Mucosa of stomach (tissue), 1 donor: ENCODE measurements at regions not wholly inside any gene's neighbourhood (a gene's known extent, or its start where the extent isn't known, plus 50 kb on each side); places are given as distances from the start of the nearest gene placed in this dataset.

Source experiments
- H3K27me3 ChIP-seq: one replicate; pipeline ENCODE4 v1.7.0; 2013; ENCODE audit warnings: mild to moderate bottlenecking, low read length; ENCODE audit not compliant: control insufficient read depth, insufficient read depth
- H3K36me3 ChIP-seq: one replicate; pipeline ENCODE4 v1.7.0; 2013; ENCODE audit warnings: low read length; ENCODE audit not compliant: control insufficient read depth, insufficient read depth
- H3K4me1 ChIP-seq: one replicate; pipeline ENCODE4 v1.7.0; 2013; ENCODE audit warnings: mild to moderate bottlenecking, low read length; ENCODE audit not compliant: control insufficient read depth, insufficient read depth
- H3K4me3 ChIP-seq: one replicate; pipeline ENCODE4 v1.7.0; 2013; ENCODE audit warnings: low read length
- H3K9ac ChIP-seq: one replicate; pipeline ENCODE4 v1.7.0; 2013; ENCODE audit warnings: mild to moderate bottlenecking, low read length, moderate library complexity
- H3K9me3 ChIP-seq: one replicate; pipeline ENCODE4 v1.7.0; 2013; ENCODE audit warnings: mild to moderate bottlenecking, low read length, moderate library complexity; ENCODE audit not compliant: control insufficient read depth
- donor health status: Pancreatic carcinoma.

DNA sequence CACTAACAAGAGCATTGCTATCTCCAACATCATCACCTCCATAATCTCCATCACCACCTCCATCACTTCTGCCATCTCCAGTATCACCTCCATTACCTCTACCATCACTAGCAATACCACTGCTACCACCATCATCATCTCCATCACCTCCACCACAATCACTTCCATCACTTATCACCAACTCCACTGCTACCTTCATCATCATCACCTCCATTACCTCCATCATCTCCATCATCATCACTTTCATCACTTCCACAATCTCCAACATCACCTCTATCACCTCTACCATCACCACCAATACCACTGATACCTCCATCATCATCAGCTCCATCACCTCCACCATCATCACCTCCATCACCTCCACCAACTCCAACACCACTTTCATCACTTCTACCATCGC lies 102.4 kb upstream of the TMEM132C start:
- H3K9ac ChIP-seq, result no peak overlapping the region
- H3K27me3 ChIP-seq, result no peaks in the 10 kb centered on the region
- H3K36me3 ChIP-seq, result no peaks in the 10 kb centered on the region
- no peaks in the 10 kb centered on the region for H3K9me3 ChIP-seq
- no peak overlapping the region for H3K4me3 ChIP-seq
- H3K4me1 ChIP-seq, result no peaks in the 10 kb centered on the region

DNA sequence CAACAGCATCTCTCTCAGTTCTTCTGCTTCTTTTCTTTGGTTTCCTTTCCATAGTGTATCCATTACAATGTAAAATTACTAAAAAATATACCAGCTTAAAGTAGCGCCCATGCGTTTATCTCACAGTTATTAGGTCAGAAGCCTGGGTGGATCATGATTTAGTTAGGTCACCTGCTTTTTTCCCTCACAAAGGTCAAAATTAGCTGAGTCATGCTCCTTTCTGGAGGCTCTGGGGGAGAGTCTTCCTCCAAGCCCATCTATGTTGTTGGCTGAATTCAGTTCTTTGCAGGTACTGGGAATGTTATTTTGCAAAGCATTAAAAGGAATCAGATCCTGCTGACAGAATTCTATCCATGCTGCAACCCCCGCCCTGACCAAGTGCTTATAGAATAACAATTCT lies 101.6 kb upstream of the TMEM132C start:
- no peaks in the 10 kb centered on the region for H3K4me1 ChIP-seq
- no peak overlapping the region for H3K4me3 ChIP-seq
- no peaks in the 10 kb centered on the region for H3K36me3 ChIP-seq
- no peaks in the 10 kb centered on the region for H3K9me3 ChIP-seq
- H3K27me3 ChIP-seq, result no peaks in the 10 kb centered on the region
- H3K9ac ChIP-seq, result no peak overlapping the region

- H3K9ac ChIP-seq, result no peak overlapping the region
- no peaks in the 10 kb centered on the region for H3K36me3 ChIP-seq
- no peak overlapping the region for H3K4me3 ChIP-seq
- H3K27me3 ChIP-seq, result no peaks in the 10 kb centered on the region
- no peaks in the 10 kb centered on the region for H3K9me3 ChIP-seq
- H3K4me1 ChIP-seq, result no peaks in the 10 kb centered on the region
These were observed 98.7 kb upstream of the TMEM132C start for GRCh38 chr12:128168273-128168672.

DNA sequence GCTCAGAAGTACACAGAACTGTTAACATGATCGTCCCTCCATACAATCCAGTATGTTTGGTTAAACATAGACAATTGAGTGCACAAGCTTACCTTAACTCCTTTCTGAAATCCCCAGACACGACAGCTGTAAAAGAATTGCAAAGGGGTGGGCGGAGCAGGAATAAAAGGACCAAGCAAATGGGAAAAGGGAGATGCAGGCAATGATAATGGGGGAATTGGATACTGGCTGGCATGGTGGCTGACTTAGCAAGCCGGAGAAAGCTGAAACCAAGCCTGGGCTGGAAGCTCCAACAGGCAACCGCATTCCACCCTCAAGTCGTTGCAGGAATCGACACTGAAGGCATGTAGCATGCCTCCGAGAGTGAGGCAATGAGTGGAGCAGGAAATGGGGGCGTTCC lies 96.8 kb upstream of the TMEM132C start:
- H3K4me3 ChIP-seq, result no peak overlapping the region
- H3K9me3 ChIP-seq, result no peaks in the 10 kb centered on the region
- no peaks in the 10 kb centered on the region for H3K36me3 ChIP-seq
- H3K4me1 ChIP-seq, result no peaks in the 10 kb centered on the region
- H3K27me3 ChIP-seq, result no peaks in the 10 kb centered on the region
- H3K9ac ChIP-seq, result no peak overlapping the region

DNA sequence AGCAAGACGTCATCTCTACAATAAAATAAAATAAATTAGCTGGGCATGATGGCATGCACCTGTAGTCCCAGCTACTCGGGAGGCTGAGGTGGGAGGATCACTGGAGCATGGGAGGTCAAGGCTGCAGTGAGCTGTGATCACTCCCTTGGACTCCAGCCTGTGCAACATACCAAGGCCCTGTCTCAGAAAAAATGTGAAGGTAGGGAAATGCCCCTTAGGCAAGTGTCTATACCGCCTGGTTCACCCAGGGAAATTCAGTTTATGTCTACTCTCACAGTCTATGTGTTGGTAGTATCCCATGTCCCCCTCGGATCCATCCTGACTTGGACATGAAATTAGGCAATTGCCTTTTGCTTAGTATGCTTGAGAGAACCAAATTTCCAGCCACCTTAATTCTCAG lies 88.4 kb upstream of the TMEM132C start:
- no peak overlapping the region for H3K9ac ChIP-seq
- no peaks in the 10 kb centered on the region for H3K4me1 ChIP-seq
- H3K27me3 ChIP-seq, result no peaks in the 10 kb centered on the region
- no peak overlapping the region for H3K4me3 ChIP-seq
- no peaks in the 10 kb centered on the region for H3K36me3 ChIP-seq
- H3K9me3 ChIP-seq, result no peaks in the 10 kb centered on the region

DNA sequence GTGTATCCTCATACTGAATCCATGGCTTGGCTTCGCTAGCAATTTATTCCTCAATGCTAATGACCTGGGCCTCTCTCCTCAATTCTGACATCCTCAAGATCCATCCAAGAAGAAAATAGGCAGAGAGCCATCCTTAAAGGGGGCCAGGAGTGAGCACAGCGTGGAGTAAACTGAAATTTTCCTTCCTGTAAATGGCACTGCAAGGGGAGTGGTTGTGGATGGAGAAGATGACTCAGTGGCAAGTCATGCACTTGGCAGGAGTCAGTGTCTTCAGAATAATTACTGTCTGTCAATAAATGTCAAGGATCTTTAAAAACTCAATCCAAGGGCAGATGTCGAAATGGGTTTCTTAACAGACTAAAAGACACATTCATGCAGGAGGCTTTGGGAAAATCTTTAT lies 88.0 kb upstream of the TMEM132C start:
- Histone ChIP-seq H3K27me3 (no peaks in the 10 kb centered on the region), H3K36me3 (no peaks in the 10 kb centered on the region), H3K9ac (no peak overlapping the region), H3K9me3 (no peaks in the 10 kb centered on the region), H3K4me1 (no peaks in the 10 kb centered on the region), H3K4me3 (no peak overlapping the region)

DNA sequence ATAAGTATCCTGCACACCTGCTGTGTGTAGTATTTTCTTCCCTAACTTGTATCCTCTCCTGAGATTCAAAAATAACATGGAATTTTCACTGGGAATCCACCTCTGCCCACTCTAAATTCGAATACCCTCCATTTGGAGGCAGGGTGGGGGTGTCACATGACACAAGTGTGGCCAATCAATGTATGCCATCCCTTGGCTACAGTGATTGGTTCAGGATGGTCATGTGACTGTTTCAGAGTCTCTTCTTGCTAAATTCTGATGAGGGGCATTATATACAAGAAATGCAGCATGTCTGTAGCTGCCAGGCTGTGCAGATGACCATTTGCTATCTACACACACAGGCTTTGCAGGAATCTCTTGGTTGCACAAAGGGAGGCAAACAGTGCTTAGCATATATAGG lies 86.8 kb upstream of the TMEM132C start:
- Histone ChIP-seq H3K4me1 (no peaks in the 10 kb centered on the region), H3K9ac (no peak overlapping the region), H3K9me3 (no peaks in the 10 kb centered on the region), H3K36me3 (no peaks in the 10 kb centered on the region), H3K27me3 (no peaks in the 10 kb centered on the region), H3K4me3 (no peak overlapping the region)

DNA sequence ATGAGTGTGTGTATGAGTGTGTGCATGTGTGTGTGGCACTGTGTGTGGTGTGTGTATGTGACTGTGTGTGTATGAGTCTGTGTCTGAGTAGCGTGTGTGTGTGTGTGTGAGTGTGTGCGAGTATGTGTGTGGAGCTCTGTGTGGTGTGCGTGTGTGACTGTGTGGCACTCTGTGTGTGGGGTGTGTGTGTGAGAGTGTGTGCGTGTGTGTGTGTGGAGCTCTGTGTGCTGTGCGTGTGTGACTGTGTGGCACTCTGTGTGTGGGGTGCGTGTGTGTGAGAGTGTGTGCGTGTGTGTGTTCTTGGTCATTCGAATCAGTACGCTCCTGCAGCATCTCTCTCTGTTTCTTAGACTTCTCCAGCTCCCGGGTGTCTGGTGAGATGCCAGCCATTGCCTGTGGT lies 76.9 kb upstream of the TMEM132C start:
- Histone ChIP-seq H3K4me3 (no peak overlapping the region), H3K36me3 (no peaks in the 10 kb centered on the region), H3K27me3 (no peaks in the 10 kb centered on the region), H3K9ac (no peak overlapping the region), H3K9me3 (no peaks in the 10 kb centered on the region), H3K4me1 (no peaks in the 10 kb centered on the region)

- H3K9me3 ChIP-seq, result no peaks in the 10 kb centered on the region
- H3K9ac ChIP-seq, result no peak overlapping the region
- H3K27me3 ChIP-seq, result no peaks in the 10 kb centered on the region
- H3K36me3 ChIP-seq, result no peaks in the 10 kb centered on the region
- H3K4me3 ChIP-seq, result no peak overlapping the region
- no peaks in the 10 kb centered on the region for H3K4me1 ChIP-seq
These were observed 76.4 kb upstream of the TMEM132C start for GRCh38 chr12:128190614-128191013.

DNA sequence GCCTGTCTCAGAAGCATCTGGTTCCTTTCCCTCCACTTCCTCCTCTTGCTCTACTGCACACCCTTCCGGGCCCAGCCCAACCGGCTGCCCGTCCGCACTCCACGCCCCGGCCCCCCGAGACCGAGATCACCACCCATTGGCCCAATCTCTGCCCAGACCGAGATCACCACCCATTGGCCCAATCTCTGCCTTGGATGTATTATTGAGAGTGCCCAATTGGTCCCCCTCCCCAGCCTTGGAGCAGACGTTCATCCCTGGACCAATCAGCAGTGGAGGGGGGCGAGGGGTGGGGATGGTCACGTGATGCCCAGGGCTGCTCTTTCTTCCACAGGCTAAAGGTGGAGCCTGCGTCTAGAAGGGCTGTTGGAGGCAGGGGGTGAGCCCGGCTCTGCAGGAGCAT lies 75.6 kb upstream of the TMEM132C start:
- no peaks in the 10 kb centered on the region for H3K9me3 ChIP-seq
- H3K36me3 ChIP-seq, result no peaks in the 10 kb centered on the region
- H3K9ac ChIP-seq, result no peak overlapping the region
- no peak overlapping the region for H3K4me3 ChIP-seq
- H3K4me1 ChIP-seq, result no peaks in the 10 kb centered on the region
- H3K27me3 ChIP-seq, result no peaks in the 10 kb centered on the region

- Histone ChIP-seq H3K9me3 (no peaks in the 10 kb centered on the region), H3K27me3 (no peaks in the 10 kb centered on the region), H3K4me3 (no peak overlapping the region)
These were observed 62.3 kb upstream of the TMEM132C start for GRCh38 chr12:128204711-128205110.

DNA sequence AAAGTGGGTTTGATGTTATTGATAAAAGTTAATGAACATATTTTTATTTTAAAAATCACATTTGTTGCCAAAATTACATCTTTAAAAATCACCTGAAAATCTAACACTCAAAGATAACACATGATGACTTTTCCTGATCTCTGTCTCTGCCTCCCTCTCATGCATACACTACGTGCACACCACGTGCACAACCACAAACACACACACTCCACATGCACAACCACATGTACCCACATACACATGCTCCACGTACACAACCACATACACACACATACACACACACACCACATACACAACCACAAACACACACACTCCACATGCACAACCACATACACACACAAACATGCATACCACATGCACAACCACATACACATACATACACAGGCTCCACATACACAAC lies 61.8 kb upstream of the TMEM132C start:
- Histone ChIP-seq H3K4me3 (no peak overlapping the region), H3K9me3 (no peaks in the 10 kb centered on the region), H3K4me1 (no peaks in the 10 kb centered on the region), H3K36me3 (no peaks in the 10 kb centered on the region), H3K27me3 (no peaks in the 10 kb centered on the region), H3K9ac (no peak overlapping the region)

More at GRCh38 chr12:128204711-128205110, 62.3 kb upstream of the TMEM132C start:
- Histone ChIP-seq H3K36me3 (no peaks in the 10 kb centered on the region), H3K4me1 (no peaks in the 10 kb centered on the region), H3K9ac (no peak overlapping the region)

- Histone ChIP-seq H3K4me3 (no peak overlapping the region), H3K4me1 (no peaks in the 10 kb centered on the region)
These were observed 61.2 kb upstream of the TMEM132C start for GRCh38 chr12:128205758-128206157.

More at GRCh38 chr12:128205758-128206157, 61.2 kb upstream of the TMEM132C start:
- Histone ChIP-seq H3K9me3 (no peaks in the 10 kb centered on the region), H3K27me3 (no peaks in the 10 kb centered on the region), H3K36me3 (no peaks in the 10 kb centered on the region), H3K9ac (no peak overlapping the region)
